HG03025 (cell line): ENCODE measurements at regions not wholly inside any gene's neighbourhood (a gene's known extent, or its start where the extent isn't known, plus 50 kb on each side); places are given as distances from the start of the nearest gene placed in this dataset.

Experiments used
- ATAC-seq: cut with Tn5 transposase; IDR thresholded peaks from one replicate; pipeline ENCODE4 v1.9.1; 2021; ENCODE audit warnings: mild to moderate bottlenecking, moderate library complexity; ENCODE audit not compliant: unreplicated experiment, low FRiP score

DNA sequence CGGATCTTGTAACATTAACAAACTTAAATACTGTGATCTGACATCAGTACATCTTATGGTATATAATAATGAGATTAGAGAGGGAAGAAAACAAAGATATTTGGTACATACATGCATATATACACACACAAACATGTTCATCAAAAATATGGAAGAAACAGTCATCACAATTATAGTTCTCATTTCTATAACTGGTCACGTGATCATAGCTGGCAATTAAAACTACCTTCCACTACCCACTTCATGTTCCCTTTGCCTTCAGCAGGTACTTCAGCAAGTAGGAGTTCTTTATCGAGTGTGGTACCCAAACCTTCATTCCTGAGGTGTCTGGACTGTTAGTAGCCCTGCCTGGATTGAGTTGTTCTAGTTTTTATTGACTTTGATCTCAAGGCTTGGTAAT, 70.9 kb upstream of the ALDH1A3 start:
- no peak for ATAC-seq

DNA sequence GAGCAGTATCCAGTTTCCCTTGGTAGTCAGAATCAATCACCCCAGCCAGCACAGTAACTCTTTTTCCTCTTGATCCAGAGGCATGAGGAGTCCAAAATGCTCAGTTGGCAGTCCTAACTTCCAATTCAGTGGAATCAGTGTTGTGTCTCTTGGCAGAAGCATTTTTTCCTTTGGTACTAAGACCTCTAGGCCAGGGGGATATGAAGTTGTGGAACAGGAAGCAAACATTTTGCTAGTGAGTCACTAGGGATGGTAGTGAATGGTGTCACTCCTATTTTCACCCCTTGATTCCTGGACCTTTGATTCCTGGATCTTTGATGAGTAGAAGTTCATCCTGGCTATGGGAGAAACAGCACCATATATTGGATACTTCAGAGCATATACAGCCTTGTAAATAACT, 70.5 kb upstream of the ALDH1A3 start:
- ATAC-seq: no peak

DNA sequence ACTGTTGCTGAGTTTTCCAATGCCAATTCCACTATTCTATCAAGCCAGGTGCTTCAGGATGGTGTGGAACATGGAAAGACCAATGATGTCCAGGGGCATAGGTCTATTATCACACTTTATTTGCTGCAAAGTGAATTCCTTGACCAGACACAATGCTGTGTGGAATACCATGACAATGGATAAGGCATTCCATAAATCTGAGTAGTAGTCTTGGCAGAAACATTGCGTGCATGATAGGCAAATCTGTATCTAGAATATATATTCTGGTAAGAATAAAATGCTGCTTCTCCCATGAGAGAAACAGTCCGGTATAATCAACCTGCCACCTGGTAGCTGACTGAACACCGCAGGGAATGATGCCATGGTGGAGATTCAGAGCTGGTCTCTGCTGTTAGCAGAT, 70.0 kb upstream of the ALDH1A3 start:
- no peak for ATAC-seq

DNA sequence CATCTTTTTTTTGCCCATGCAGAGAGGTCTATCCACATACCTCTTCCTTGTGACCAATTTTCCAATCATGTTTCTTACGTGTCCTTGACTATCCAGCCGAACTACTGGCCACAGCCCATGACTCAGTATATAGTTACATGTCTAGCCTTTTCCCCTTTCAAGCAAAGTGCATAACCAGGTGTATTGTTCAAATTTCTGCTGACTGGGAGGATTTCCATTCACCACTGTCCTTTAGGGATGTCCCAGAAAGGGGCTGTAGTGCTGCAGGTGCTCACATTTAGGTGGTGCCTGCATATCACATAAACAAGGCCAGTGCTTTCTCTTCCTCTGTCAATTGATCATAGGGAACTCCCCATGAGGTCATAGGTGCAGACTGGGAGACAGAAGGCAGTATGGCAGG, 69.4 kb upstream of the ALDH1A3 start:
- no peak for ATAC-seq

DNA sequence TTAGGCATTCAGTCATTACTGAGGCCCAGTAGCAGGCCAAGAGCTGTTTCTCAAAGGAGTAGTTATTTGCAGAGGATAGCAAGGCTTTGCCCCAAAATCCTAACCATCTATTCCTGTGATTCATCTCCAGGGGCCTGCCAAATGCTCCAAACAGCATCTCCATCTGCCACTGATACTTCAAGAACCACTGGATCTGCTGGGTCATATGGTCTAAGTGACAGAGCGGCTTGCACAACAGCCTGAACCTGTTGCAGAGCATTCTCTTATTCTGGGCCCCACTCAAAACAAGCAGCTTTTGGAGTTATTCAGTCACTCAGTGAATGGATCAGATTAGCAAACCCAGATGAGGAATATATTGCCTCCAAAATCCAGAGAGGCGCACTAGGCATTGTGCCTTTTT, 68.8 kb upstream of the ALDH1A3 start:
- ATAC-seq: no peak

DNA sequence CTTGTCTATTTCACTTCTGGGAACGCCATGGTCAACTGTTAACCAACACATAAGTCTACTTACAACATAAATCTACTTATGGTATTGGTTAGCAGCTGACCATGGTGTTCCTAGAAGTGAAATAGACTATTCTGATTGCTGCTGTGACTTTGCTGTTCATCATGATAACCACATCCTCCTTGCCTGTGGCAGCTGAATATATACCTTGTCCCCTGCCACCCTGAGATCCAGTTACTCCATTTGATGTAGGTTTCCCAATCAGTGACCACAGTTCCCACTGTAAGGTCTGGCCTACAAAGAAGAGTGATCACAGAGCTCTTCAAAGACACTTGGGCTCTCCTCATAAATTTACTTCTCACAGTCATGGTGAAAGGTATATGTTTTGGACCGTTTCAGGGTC, 66.8 kb upstream of the ALDH1A3 start:
- ATAC-seq: no peak

DNA sequence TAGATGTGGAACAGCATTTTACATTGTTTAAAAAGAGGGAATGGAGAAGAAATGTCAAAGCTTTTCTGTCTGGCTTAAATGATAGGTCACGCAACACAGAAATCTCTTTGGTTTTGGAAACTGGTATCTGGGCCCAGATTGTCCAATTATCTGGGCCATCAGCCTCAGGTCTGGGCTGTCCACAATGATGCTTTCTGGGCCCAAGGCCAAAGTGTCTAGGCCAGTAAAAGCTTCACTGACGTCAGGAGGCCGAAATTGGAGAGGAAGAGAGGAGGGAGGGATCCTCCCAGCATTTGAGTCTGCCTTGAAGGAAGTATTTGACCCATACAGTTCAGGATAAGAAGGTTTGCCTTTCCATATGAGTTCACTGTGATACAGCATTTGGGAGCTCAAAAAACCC, 60.7 kb upstream of the ALDH1A3 start:
- ATAC-seq: no peak

DNA sequence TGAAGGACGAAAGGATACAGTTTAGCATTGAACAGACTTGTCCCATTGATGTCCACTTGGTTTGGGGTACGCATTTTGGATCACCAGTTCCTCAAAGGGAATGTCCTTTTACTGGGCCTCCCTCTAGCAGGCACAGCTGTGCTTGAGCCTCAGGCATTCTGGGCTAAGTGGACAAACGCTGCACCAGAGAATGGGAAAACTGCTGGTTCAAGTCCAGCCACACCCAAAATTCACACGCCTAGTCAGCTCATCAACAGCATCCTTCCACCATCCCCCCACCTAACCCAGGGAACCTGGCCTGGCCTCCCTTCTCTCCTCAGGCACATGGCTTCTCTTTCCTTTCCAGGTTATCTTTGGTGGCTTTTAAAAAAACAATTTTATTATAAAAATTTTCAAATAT, 59.1 kb upstream of the ALDH1A3 start:
- no peak for ATAC-seq

DNA sequence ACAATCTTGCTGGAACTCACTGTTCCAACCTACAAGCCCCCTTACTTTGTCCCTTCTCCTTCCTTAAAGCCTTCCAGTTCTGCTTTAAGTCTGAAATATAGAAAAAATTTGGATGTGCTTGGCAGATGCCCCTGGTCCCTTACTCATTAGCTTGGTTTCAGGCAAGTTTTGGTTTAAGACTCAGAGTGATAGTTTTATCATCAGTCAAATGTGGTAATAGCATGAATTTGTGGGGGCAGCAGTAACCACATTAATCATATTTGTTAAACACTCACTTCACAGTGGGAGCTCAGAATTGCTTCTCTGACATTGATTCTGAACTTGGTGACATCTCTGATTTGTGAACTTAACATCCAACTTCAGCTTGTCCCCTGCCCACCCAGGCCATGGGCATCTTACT, 58.3 kb upstream of the ALDH1A3 start:
- ATAC-seq: no peak

DNA sequence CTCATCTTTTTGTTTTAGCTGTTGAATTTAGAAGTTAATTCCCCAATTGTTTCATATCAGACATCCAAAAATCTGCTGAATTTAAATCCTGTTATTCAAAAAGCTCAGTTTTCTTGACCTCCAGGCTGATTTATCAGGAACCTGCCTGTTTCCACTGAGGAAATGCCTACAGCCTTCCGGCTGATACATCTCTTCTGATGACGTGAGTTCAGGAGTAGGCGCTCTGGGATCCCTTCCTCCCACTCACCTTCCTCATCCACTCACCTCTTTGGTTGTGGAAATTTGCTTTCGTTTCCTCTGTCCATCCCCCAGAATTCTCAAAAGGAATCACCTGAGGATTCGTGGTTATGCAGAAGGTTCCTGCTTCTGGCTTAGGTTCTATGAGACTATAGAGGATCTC, 55.4 kb upstream of the ALDH1A3 start:
- no peak for ATAC-seq

DNA sequence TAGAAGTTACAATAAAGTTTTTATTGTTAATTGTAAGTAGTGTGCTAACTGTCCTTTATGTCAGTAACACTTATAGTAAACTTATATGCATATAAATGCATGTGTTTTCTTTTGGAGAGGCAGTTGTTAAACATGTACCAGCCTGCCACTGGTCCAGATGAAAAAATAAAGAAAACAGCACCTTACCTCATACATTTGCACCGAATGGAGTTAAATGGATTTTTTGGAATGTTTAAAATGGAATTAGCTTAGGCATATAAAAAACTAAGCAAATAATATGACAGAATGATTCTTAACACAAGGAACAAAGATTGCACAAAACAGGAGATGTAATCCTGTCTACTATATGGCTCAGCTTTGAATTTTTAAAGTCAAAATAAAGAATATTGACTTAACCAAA, 50.2 kb upstream of the ALDH1A3 start:
- ATAC-seq: no peak
